Body of pancreas (tissue), 4 donors: ENCODE measurements at regions not wholly inside any gene's neighbourhood (a gene's known extent, or its start where the extent isn't known, plus 50 kb on each side); places are given as distances from the start of the nearest gene placed in this dataset.
"Not testable (repeated sequence)": the region's sequence is repeated elsewhere in the genome, so short reads cannot be mapped to it uniquely, and the experiment has no call there.

Source experiments
- ATAC-seq: fragments of 150-250 bp; one replicate; pipeline ENCODE4 v1.9.1; 2016
- DNase-seq, 4 donors: peaks; one replicate each; pipeline ENCODE4 v3.0.0-alpha.2; 2019
- H3K27ac ChIP-seq, 4 donors: fragments of 200-600 bp; sonication (generic); 1 replicate in 3 of 4; 2 replicates in 1 of 4; pipeline versions ENCODE4 v1.5.1 to v1.6.1; 2016 to 2019; ENCODE audit warnings: mild to moderate bottlenecking in 1 of 4, mixed read lengths in 1 of 4, moderate library complexity in 1 of 4
- H3K27me3 ChIP-seq, 2 donors: fragments of 200-600 bp; sonication (generic); one replicate each; pipeline ENCODE4 v1.6.0; 2016; ENCODE audit warnings: mild to moderate bottlenecking in 1 of 2
- H3K36me3 ChIP-seq, 2 donors: fragments of 200-600 bp; sonication (generic); replicated peaks in 1 of 2; 2 replicates each; pipeline ENCODE4 v1.5.1; 2016; ENCODE audit warnings: low read depth in 2 of 2; ENCODE audit not compliant: insufficient read depth in 1 of 2
- H3K4me1 ChIP-seq: fragments of 200-600 bp; sonication (generic); one replicate; pipeline ENCODE4 v1.6.0; 2016
- H3K4me3 ChIP-seq, 2 donors: fragments of 200-600 bp; sonication (generic); 1 replicate in 1 of 2; 2 replicates in 1 of 2; pipeline ENCODE4 v1.5.1; 2016 to 2019
- H3K9me3 ChIP-seq, 3 donors: fragments of 200-600 bp; sonication (generic); 1 replicate in 2 of 3; 2 replicates in 1 of 3; pipeline ENCODE4 v1.5.1; 2016
- POLR2A ChIP-seq, 3 donors: fragments of 450-650 bp; IDR thresholded peaks; one replicate each; pipeline ENCODE4 v1.6.1; 2016; ENCODE audit warnings: antibody characterized with exemption in 3 of 3, mild to moderate bottlenecking in 2 of 3
- WGBS, 2 donors: methylation state at CpG; one replicate each; pipeline ENCODE4 v1.1.5; 2017; 5-methylcytosine and 5-hydroxymethylcytosine counted together
- intact Hi-C: fragments of 100-400 bp; cut with DNase I; formaldehyde crosslinking; loops from one replicate; pipeline ENCODE4 v1.15.1; 2023
- TF ChIP-seq, protein P1 (sequence below), 7 experiments: fragments of 450-650 bp in 4 of 7; fragments of 200-600 bp in 3 of 7; sonication (generic) in 3 of 7; IDR thresholded peaks; one replicate each; pipeline ENCODE4 v1.5.1; 2016 to 2019; ENCODE audit warnings: antibody characterized with exemption in 7 of 7

DNA sequence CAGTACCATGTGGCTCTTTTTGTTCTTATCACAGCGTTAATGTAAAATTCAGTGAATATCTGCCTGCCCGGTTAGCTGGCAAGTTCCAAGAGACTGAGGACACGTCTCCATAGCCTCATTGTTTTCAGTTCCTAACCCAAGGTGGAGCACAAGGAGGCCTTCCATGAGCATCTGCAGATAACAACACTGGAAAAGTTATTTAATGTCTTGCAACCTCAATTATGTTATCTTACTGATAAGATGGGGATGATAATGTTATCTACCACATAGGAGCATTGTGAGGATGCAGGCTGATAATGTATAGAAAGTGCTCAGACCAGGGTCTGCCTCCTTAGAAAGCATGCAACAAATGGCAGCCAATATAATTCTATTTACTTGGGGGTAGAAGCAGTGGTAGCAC, 109.6 kb upstream of the DNAH14 start:
- 82 to 85% methylated on average over 3 of the region's 3 CpGs for WGBS, 2 donors
- no peaks in the 10 kb centered on the region for H3K9me3 ChIP-seq
- no peak overlapping the region for H3K4me3 ChIP-seq
- H3K27ac ChIP-seq, result no peak overlapping the region
- H3K27me3 ChIP-seq, result no peaks in the 10 kb centered on the region
- no peak for TF ChIP-seq POLR2A (IDR thresholded peaks at IDR 0.05)
- TF ChIP-seq, protein P1, sequence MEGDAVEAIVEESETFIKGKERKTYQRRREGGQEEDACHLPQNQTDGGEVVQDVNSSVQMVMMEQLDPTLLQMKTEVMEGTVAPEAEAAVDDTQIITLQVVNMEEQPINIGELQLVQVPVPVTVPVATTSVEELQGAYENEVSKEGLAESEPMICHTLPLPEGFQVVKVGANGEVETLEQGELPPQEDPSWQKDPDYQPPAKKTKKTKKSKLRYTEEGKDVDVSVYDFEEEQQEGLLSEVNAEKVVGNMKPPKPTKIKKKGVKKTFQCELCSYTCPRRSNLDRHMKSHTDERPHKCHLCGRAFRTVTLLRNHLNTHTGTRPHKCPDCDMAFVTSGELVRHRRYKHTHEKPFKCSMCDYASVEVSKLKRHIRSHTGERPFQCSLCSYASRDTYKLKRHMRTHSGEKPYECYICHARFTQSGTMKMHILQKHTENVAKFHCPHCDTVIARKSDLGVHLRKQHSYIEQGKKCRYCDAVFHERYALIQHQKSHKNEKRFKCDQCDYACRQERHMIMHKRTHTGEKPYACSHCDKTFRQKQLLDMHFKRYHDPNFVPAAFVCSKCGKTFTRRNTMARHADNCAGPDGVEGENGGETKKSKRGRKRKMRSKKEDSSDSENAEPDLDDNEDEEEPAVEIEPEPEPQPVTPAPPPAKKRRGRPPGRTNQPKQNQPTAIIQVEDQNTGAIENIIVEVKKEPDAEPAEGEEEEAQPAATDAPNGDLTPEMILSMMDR (IDR thresholded peaks at IDR 0.05), result no peak
- H3K36me3 ChIP-seq, result no peaks in the 10 kb centered on the region
- DNase-seq (no peak), ATAC-seq (no peak)
- no peaks in the 10 kb centered on the region for H3K4me1 ChIP-seq
- intact Hi-C loops, result no loop called here

DNA sequence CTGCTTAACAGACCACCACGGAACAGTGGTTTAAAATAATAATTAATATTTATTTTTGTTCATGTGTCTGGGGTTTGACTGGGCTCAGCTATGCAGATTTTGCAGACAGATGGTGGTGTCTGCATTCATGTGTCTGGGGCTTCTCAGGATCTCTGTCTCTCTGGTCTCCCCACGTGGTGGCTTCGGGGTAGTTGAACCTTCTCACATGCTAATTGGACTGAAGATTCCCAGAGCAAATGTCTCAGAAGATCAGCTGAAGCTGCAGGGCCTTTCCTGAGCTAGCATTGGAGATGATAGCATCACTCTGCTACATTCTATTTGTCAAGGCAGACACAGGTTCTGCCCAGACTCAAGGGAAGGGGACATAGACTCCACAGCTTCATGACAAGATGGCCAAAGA, 109.1 kb upstream of the DNAH14 start:
- 63 to 78% methylated on average over 3 of the region's 3 CpGs for WGBS, 2 donors
- Histone ChIP-seq H3K4me1 (no peaks in the 10 kb centered on the region), H3K36me3 (no peaks in the 10 kb centered on the region), H3K27me3 (no peaks in the 10 kb centered on the region), H3K27ac (no peak overlapping the region), H3K9me3 (no peaks in the 10 kb centered on the region), H3K4me3 (no peak overlapping the region)
- DNase-seq (no peak), ATAC-seq (no peak)
- intact Hi-C loops, result no loop called here
- TF ChIP-seq, protein P1 (IDR thresholded peaks at IDR 0.05), result no peak
- TF ChIP-seq POLR2A (IDR thresholded peaks at IDR 0.05), result no peak

DNA sequence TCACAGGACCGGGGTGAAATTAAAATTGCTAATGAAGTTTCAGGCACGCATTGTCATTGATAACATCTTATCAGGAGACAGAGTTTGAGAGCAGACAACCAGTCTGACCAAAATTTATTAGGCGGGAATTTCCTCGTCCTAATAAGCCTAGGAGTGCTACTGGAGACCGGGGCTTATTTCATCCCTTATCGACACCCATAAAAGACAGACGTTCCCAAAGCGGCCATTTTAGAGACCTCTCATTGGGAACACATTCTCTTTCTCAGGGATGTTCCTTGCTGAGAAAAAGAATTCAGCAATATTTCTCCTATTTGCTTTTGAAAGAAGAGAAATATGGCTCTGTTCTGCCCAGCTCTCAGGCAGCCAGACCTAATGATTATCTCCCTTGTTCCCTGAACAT, 107.7 kb upstream of the DNAH14 start:
- intact Hi-C loops, DNase-seq, ATAC-seq, H3K4me3 ChIP-seq, H3K27ac ChIP-seq, H3K4me1 ChIP-seq, H3K36me3 ChIP-seq, H3K27me3 ChIP-seq, H3K9me3 ChIP-seq: not testable (repeated sequence)
- WGBS, 2 donors, result 88 to 91% methylated on average over 8 of the region's 8 CpGs

DNA sequence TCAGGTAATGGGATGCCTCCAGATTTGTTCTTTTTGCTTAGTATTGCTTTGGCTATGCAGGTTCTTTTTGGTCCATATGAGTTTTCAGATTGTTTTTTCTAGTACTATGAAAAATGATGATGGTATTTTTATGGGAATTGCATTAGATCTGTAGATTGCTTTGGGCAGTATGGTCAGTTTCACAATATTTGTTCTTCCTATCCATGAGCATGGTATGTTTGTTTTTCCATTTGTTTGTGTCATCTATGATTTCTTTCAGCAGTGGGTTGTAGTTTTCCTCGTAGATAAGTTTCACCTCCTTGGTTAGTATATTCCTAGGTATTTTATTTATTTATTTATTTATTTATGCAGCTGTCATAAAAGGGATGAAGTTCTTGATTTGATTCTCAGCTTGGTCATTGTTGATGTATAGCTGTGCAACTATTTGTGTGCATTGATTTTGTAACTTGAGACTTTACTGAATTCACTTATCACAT, 103.9 kb upstream of the DNAH14 start:
- Histone ChIP-seq H3K4me1 (no peaks in the 10 kb centered on the region), H3K27me3 (no peaks in the 10 kb centered on the region), H3K36me3 (no peaks in the 10 kb centered on the region), H3K4me3 (no peak overlapping the region), H3K27ac (no peak overlapping the region), H3K9me3 (no peaks in the 10 kb centered on the region)
- TF ChIP-seq, protein P1 (IDR thresholded peaks at IDR 0.05), result no peak
- no peak for TF ChIP-seq POLR2A (IDR thresholded peaks at IDR 0.05)
- intact Hi-C loops, result no loop called here
- WGBS, 2 donors, result 14 to 43% methylated on average over 1 of the region's 1 CpG
- DNase-seq (no peak), ATAC-seq (no peak)

DNA sequence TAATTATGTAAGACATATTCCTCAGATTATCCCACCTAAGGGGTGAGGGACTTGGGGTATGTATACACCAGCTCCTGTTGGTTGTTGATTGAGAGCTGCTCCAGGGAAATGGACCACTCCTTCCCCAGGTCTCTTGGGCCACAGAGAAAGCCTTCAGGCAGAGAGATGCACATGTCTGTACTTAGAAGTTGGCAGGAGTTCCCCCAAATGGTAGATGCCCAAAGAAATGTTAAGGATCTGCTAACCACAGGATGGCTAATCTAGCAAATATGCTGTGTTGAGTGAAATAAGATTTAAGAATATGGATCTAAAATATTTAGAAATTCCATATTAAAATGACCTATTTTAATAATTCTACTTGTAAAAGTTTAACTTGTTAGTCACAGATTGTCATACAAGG, 100.8 kb upstream of the DNAH14 start:
- Histone ChIP-seq H3K9me3 (no peaks in the 10 kb centered on the region), H3K4me1 (no peaks in the 10 kb centered on the region), H3K27ac (no peak overlapping the region), H3K36me3 (no peaks in the 10 kb centered on the region), H3K27me3 (no peaks in the 10 kb centered on the region), H3K4me3 (no peak overlapping the region)
- ATAC-seq (no peak), DNase-seq (no peak)
- TF ChIP-seq, protein P1 (IDR thresholded peaks at IDR 0.05), result no peak
- TF ChIP-seq POLR2A (IDR thresholded peaks at IDR 0.05), result no peak
- intact Hi-C loops, result no loop called here
